HG03139 (cell line): ENCODE measurements at regions not wholly inside any gene's neighbourhood (a gene's known extent, or its start where the extent isn't known, plus 50 kb on each side); places are given as distances from the start of the nearest gene placed in this dataset.
"Not testable (repeated sequence)": the region's sequence is repeated elsewhere in the genome, so short reads cannot be mapped to it uniquely, and the experiment has no call there.

Source experiments
- ATAC-seq: cut with Tn5 transposase; IDR thresholded peaks from one replicate; pipeline ENCODE4 v1.9.1; 2021; ENCODE audit not compliant: unreplicated experiment

DNA sequence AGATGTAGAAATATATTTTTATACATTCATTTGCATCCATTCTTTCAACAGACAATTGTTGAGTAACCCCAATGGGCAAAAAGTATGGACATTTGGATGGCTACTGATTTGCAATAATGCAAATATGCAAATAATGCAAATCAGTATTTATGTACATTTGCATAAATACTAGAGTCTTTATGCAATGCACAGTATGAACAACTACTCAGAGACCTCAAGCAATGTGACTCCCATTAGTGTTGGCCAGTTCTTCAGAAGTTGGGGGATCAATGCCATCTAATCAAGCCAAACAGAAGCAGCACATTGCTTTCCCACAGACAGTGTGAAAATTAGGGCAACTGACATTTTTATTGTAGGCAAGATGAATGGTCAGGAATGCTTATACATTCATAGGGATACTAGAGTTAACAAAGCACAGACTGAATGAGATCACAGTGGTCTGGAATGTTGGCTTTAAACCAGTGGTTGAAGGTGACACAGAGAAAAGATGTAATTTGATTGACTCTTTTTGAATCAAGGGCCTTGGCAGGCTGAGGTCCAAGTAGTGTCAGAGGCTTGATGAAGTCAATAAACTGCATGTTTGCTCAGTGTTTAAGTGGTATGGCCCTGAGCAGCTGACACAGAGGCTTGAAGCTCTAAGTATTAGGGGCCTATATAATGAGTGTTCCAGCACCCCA is 256.6 kb downstream of the CTH start:
- no peak for ATAC-seq

DNA sequence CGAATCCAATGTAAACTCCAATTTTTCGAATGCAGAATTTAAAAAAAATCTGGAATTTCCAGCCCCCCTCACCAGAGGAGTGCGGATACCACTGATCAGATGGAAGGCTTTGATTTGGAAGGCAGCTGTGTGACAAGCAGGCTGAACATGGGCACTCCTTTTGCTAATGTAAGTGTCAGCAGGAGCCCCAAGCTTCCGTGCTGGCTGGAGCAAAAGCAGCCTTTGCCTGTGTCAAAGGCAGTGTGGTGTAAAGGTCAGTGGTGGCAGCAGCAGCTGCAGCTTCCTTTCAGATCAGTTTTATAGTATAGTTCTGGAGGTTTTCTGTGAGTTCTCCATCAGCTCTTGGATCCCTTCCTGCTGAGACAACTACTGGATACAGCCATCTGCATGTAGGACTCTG is 259.9 kb downstream of the CTH start:
- no peak for ATAC-seq

DNA sequence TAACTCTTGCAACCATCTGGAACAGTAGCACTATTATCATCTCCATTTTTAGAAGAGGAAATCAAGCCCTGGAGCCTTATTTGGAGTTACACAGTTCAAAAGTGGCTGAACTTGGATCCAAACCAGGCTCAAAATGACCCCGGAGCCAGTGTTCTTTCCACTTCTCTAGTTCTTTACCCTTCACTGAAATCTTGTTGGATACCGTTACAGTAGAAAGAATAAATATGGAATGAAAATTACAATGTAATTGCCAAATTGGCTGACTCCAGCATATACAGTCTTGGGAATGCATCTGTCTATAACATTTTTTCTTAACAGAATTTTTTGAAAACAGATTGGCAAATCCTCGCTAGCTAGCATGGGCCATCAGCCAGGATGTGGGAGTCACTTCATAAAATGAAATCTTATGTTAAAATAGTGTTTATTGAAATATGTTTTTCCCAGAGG is 261.4 kb downstream of the CTH start:
- ATAC-seq: no peak

- no peak for ATAC-seq
Observed at GRCh38 chr1:70674941-70675685, 264.0 kb downstream of the CTH start.

DNA sequence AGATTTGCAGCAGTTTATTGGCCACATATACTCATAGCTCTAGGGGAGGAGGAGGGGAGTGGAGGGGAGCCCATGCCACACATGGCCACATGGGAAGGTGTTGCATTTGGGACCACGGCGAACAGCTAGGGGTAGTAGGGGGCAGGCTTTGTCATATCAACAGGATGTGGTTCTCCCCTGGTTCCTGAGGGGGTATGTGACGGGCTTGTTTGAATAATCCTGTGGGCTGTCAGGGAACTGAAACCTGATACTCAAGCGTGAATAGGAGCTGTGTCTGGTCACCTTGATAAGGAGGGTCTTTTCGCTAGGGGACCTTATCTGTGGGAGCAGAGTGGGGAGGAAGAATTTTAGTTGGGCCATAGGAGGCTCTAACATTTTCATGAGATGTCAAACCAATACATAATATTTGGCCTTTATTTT is 264.7 kb downstream of the CTH start:
- ATAC-seq: peak; percentile 85

GRCh38 chr1:70685300-70686286 is 274.5 kb downstream of the CTH start:
- peak; percentile 98 for ATAC-seq

DNA sequence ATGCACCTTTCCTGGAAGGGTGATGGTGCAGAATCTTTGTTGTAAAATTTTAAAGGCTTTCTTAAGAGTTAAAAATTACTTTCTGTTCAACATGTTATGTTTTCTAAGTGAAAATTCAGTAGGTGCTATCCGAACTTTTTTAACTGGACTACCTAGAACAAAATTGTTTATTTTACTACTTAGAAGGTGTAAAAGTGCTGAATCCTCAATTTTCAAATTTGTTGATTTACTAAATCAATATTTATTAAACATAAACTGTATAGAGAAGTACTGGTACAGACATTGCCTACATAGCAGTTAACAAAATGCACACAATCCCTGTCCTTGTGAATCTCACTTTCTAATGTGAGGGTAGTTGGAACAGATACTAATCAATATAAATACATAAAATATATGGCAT is 277.5 kb downstream of the CTH start:
- no peak for ATAC-seq

GRCh38 chr1:70706381-70707037 is 295.4 kb downstream of the CTH start:
- no peak for ATAC-seq

DNA sequence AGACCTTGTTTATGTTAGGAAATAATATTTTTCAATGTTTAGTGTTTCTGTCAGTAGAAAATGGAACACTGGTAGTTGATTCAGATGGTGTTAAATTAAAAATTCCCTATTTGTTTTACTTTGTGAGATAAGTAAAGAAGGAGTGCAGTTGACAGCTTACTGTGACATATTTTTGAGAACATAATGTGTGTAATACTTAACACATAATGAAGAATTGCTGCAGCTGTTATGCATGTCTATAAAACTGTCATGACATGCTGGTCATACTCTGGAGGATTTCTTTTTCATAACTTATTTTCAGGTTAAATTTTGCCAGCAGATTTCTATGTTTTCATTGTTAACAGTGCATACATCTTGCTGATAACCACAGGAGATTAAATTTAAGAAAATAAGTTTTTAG is 296.1 kb downstream of the CTH start:
- no peak for ATAC-seq

GRCh38 chr1:70714149-70714548 is 303.1 kb downstream of the CTH start:
- ATAC-seq: no peak

DNA sequence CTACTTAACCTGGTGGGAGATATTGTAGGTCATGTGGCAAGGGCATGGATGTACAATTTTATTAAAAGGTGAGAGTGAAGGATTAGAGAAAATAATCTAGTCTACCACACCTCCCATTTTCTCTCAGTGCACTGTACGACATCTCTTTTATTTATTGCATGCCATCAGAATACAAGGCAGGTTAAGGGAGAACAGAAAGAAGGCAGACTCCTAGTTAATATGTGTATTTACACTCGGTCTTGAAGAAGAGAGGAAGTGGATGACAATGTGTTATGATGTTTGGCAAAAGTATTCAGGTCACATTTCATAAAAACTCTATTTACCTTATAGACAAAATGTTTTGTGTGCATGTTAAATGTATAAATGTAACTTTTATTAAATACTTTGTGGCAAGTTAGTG is 306.1 kb downstream of the CTH start:
- no peak for ATAC-seq

DNA sequence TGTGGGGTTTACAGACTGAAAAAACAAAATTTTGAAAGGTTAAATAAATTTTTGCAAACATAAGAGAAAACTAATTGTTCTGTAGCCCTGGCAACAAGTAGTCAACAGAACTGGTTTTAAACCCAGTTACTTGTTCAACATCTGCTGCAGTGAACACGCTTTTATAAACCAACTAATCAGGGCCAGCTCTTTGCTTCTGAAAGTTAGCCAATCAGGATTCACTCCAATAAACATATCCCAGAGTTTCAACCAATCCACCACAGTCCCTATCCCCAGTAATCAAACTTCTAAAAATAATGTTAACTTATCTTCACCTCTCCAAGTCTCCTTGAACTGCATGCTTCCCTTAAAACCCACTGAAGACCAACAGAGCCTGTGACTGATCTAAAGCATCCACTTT is 306.6 kb downstream of the CTH start:
- no peak for ATAC-seq

GRCh38 chr1:70718086-70718630 is 307.1 kb downstream of the CTH start:
- ATAC-seq: no peak

DNA sequence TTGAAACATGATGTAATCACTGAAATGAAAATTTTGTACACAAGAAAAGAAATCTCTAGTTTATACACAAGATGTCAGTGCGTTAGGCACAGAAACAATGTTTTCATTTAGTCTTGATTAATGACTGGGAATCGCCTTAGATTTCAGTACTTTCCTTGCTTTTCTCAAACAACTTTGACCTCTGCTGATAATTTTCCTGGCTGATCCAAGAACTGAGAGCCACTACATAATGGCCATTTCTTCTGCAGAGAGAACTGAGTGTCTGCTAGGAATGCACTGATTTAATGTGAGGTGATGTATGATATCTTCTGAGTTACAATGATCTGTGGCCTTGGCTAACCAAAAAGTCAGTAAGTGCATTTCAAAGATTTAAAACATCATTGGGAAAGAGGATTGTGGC is 308.1 kb downstream of the CTH start:
- ATAC-seq: no peak

DNA sequence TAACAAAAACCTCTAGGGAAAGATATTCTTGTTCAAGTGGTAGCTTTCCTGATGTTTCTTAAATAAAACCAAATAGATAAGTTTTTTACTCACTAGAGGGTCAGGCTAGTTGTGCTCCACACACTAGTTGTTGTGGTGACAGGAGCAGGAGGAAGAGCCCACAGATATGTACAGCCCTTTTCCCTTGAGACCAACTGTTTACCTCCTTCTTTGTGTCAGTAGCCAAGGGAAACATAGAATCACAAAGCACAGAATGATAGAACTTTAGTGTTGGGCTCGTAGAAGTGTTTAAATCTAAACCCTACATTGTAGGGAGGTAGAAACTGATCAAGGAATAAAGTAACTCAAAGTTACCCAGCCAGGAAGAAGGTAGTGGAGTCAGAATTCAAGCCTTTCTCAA is 309.0 kb downstream of the CTH start:
- ATAC-seq: no peak

DNA sequence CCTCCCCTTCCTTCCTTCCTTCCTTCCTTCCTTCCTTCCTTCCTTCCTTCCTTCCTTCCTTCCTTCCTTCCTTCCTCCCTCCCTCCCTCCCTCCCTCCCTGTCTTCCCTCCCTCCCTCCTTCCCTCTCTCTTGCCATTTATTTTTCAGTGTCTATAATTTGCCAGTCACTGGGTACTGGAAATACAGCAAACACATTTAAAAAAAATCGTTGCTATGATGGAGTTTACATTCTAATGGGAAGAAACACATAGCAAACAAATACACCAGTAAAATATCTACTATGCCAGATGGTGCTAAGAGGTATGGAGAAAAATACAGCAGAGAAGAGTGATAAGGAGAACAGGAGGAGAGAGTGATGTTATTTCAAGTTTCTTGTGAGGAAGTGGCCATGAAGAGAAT is 309.5 kb downstream of the CTH start:
- no peak for ATAC-seq

DNA sequence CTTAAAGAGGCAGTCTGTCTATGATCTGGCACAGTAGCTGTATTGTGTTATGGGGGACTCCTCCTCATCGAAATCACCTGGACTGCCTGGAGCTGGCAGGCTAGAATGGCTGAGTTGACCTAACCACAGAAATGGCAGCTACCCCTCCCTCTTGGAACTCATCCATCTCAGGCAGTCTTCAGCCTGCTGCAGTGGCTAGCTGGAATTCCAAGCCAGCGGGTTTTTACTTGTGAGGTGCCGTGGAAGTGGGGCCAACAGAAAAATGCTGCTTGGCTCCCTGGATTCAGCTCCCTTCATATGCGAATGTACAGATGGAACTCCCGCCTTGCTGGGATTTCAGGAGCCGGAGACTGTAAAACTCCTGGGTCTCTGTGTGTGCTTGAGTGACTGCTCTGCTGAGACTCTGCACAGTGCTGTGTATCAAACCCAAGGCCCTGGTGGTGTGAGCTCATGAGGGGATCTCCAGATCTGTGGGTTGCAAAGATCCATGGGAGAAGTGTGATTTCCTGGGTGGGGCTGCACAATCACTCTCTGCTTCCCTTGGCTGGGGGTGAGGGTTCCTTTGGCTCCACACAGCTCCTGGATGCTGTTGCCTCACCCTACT is 316.9 kb downstream of the CTH start:
- no peak for ATAC-seq

- not testable (repeated sequence) for ATAC-seq
Observed at GRCh38 chr1:70736518-70736917, 311.1 kb downstream of the PTGER3 start.

- no peak for ATAC-seq
Observed at GRCh38 chr1:70737125-70737524, 310.5 kb downstream of the PTGER3 start.

GRCh38 chr1:70738624-70739023 is 309.0 kb downstream of the PTGER3 start:
- no peak for ATAC-seq
